ENCODE measurements at regions not wholly inside any gene's neighbourhood (a gene's known extent, or its start where the extent isn't known, plus 50 kb on each side); places are given as distances from the start of the nearest gene placed in this dataset.
"Not testable (repeated sequence)": the region's sequence is repeated elsewhere in the genome, so short reads cannot be mapped to it uniquely, and the experiment has no call there.

- no peak overlapping the region for H3K4me3 Mint-ChIP-seq
- H3K36me3 Mint-ChIP-seq (ENCODE audit: low read depth), result no peaks in the 10 kb centered on the region
- no peak overlapping the region for H3K27ac Mint-ChIP-seq
- ATAC-seq (no peak), DNase-seq (no peak)
- TF ChIP-seq CTCF (IDR thresholded peaks at IDR 0.05), result no peak
- H3K9me3 Mint-ChIP-seq, result no peaks in the 10 kb centered on the region
- peaks cover 7% of the 10 kb centered on the region for H3K4me1 Mint-ChIP-seq (ENCODE audit: low read depth)
- H3K27me3 Mint-ChIP-seq, result peaks cover 4% of the 10 kb centered on the region
- POLR2A ChIA-PET, result no interaction called here
- CTCF ChIA-PET, result no interaction called here
- intact Hi-C loops (cut with micrococcal nuclease), result no loop called here
Observed at GRCh38 chr5:142239394-142240159, 85.2 kb downstream of the SPRY4 start.

DNA sequence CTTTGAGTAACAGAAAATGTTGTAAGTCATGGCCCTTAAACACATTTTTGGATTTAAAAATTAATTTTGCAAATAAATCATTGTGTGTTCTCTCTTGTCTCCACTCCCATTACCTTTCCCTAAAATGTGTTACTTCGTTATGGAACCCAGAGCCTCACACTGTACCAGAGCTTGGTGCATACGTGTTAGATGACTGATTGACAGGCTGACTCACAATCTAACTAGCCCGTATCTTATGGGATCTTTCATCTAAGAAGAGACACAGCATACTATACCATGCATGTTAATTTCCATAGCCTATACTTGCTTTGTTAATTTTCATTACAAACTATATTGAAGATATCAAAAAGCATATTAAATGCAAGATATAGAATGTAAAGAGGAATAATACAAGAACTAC, 87.1 kb downstream of the SPRY4 start:
- no peak for DNase-seq
- Mint-ChIP-seq H3K9me3 (no peaks in the 10 kb centered on the region), H3K27me3 (peaks cover 3% of the 10 kb centered on the region), H3K27ac (no peak overlapping the region), H3K4me1 (ENCODE audit: low read depth) (peaks cover 13% of the 10 kb centered on the region), H3K36me3 (ENCODE audit: low read depth) (no peaks in the 10 kb centered on the region), H3K4me3 (no peak overlapping the region)
- no peak for TF ChIP-seq CTCF (IDR thresholded peaks at IDR 0.05)
- ChIA-PET CTCF (no interaction called here), POLR2A (no interaction called here)
- intact Hi-C loops (cut with micrococcal nuclease), result no loop called here
- no peak for ATAC-seq

DNA sequence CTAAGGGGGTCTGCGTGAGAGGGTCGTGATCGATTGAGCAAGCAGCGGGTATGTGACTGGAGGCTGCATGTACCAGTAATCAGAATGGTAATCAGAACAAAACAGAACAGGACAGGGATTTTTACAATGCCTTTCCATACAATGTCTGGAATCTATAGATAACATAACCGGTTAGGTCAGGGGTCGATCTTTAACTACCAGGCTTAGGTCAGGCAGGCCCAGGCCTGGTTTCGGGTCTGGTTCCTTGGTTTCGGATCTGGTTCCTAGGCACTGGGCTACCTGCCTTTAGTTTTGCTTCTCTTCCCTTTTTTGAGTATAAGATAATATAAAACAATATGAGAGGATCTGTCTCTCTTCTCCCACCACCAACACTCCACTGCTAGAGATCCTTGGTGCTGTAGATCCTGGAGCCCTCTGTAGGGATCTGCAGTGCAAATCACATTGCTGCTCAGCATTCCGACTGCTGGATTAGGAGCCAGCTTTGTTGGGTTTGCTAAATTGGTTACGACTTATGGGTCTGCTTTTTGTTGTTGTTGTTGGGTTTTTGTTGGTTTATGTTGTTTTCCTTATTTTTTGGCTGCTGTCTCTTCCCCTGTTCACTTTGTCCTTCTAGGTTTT, 88.0 kb downstream of the SPRY4 start:
- ATAC-seq; intact Hi-C loops (cut with micrococcal nuclease); H3K27ac Mint-ChIP-seq; H3K36me3 Mint-ChIP-seq (ENCODE audit: low read depth); H3K27me3 Mint-ChIP-seq; CTCF ChIA-PET; H3K4me3 Mint-ChIP-seq; DNase-seq; H3K9me3 Mint-ChIP-seq; POLR2A ChIA-PET: not testable (repeated sequence)
- H3K4me1 Mint-ChIP-seq (ENCODE audit: low read depth), result peaks cover 13% of the 10 kb centered on the region

DNA sequence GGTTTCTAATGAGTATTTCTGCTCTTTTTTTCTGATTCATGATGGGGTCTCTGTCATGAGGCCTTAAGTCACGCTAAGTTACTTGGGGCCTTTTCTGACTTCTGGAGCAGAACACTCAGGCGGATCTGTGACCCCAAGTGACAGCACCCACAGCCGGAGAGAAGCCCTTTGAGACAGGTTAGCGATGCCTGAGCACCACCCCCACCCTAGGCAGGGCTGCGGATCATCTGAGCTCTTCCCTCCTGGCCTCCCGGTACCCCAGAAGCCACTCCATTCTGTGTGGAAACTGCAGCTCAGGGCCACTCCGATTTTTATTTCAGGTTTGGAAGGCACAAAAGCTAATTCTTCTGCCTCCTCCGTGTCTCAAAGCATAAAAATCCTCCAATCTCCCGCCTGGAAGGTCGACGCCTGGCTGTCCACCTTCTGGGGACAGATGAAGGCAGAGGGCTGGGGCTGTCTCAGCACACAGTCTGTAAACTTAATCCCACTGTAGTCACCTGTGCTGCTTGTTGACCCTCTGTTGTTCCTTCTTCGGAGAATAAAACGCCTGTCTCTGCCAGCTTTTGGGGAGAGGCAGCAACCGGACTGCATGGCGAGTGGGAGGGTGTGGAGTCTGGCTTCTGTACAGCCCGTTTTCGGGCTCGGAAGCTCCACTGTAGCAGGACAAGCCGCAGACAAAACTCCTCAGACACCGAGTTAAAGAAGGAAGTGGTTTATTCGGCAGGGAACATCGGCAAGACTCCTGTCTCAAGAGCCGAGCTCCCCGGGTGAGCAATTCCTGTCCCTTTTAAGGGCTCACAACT, 88.8 kb downstream of the SPRY4 start:
- ChIA-PET CTCF (no interaction called here), POLR2A (no interaction called here)
- peaks cover 13% of the 10 kb centered on the region for H3K4me1 Mint-ChIP-seq (ENCODE audit: low read depth)
- no peak for ATAC-seq
- DNase-seq, result no peak
- H3K27me3 Mint-ChIP-seq, result peaks cover 3% of the 10 kb centered on the region
- no peak overlapping the region for H3K27ac Mint-ChIP-seq
- H3K4me3 Mint-ChIP-seq, result no peak overlapping the region
- intact Hi-C loops (cut with micrococcal nuclease), result no loop called here
- no peaks in the 10 kb centered on the region for H3K9me3 Mint-ChIP-seq
- no peaks in the 10 kb centered on the region for H3K36me3 Mint-ChIP-seq (ENCODE audit: low read depth)
- no peak for TF ChIP-seq CTCF (IDR thresholded peaks at IDR 0.05)

- intact Hi-C loops (cut with micrococcal nuclease), result no loop called here
- TF ChIP-seq CTCF (IDR thresholded peaks at IDR 0.05), result no peak
- DNase-seq (peak; percentile 58), ATAC-seq (peak; percentile 89)
- ChIA-PET CTCF (interaction anchor here (1.2 kb wide), 1 partner anchor 12 kb away, joined by 4 read pairs; no protein-coding TSS in a partner anchor), POLR2A (no interaction called here)
- H3K27ac Mint-ChIP-seq, result peak overlapping the region; percentile 57
- H3K4me1 Mint-ChIP-seq (ENCODE audit: low read depth), result peaks cover 13% of the 10 kb centered on the region
- peaks cover 3% of the 10 kb centered on the region for H3K27me3 Mint-ChIP-seq
- no peaks in the 10 kb centered on the region for H3K36me3 Mint-ChIP-seq (ENCODE audit: low read depth)
- no peak overlapping the region for H3K4me3 Mint-ChIP-seq
- no peaks in the 10 kb centered on the region for H3K9me3 Mint-ChIP-seq
Observed at GRCh38 chr5:142235050-142235797, 89.6 kb downstream of the SPRY4 start.
